KMS-11 (cell line): ENCODE measurements at regions not wholly inside any gene's neighbourhood (a gene's known extent, or its start where the extent isn't known, plus 50 kb on each side); places are given as distances from the start of the nearest gene placed in this dataset.

Experiments used
- H2AFZ ChIP-seq: fragments of 200-600 bp; sonication (generic); 2 replicates; pipeline ENCODE4 v1.6.1; 2016; ENCODE audit warnings: antibody characterized with exemption, mixed run types, low read depth
- H3K27ac ChIP-seq: fragments of 200-600 bp; sonication (generic); 2 replicates; pipeline ENCODE4 v1.6.1; 2016; ENCODE audit warnings: mild to moderate bottlenecking, mixed run types
- H3K27me3 ChIP-seq: fragments of 200-600 bp; sonication (generic); 2 replicates; pipeline ENCODE4 v1.6.1; 2017; ENCODE audit warnings: mild to moderate bottlenecking, low read depth, mixed run types, moderate library complexity; ENCODE audit not compliant: insufficient read depth
- H3K36me3 ChIP-seq: fragments of 200-600 bp; sonication (generic); 2 replicates; pipeline ENCODE4 v1.6.1; 2017; ENCODE audit warnings: mild to moderate bottlenecking, mixed run types; ENCODE audit not compliant: insufficient read depth
- H3K4me1 ChIP-seq: fragments of 200-600 bp; sonication (generic); 2 replicates; pipeline ENCODE4 v1.6.1; 2016; ENCODE audit warnings: mild to moderate bottlenecking, low read depth, mixed run types; ENCODE audit not compliant: poor library complexity, severe bottlenecking
- H3K4me2 ChIP-seq: fragments of 200-600 bp; sonication (generic); 2 replicates; pipeline ENCODE4 v1.7.0; 2016; ENCODE audit warnings: mild to moderate bottlenecking, mixed run types
- H3K4me3 ChIP-seq: fragments of 200-600 bp; sonication (generic); IDR thresholded peaks from 2 replicates; pipeline ENCODE4 v1.6.1; 2017; ENCODE audit warnings: low read depth, low read length, mixed read lengths; ENCODE audit not compliant: insufficient read depth
- H3K79me2 ChIP-seq: fragments of 200-600 bp; sonication (generic); 2 replicates; pipeline ENCODE4 v1.6.1; 2016; ENCODE audit warnings: low read depth, mixed run types; ENCODE audit not compliant: insufficient read depth
- H3K9ac ChIP-seq: fragments of 200-600 bp; sonication (generic); 2 replicates; pipeline ENCODE4 v1.6.1; 2016; ENCODE audit warnings: mild to moderate bottlenecking, mixed run types
- H4K20me1 ChIP-seq: fragments of 200-600 bp; sonication (generic); 2 replicates; pipeline ENCODE4 v1.6.1; 2016; ENCODE audit warnings: mild to moderate bottlenecking, mixed run types; ENCODE audit not compliant: insufficient read depth
- TF ChIP-seq, protein P1 (sequence below): fragments of 200-600 bp; sonication (generic); conservative IDR thresholded peaks from 2 replicates; pipeline ENCODE4 v1.6.1; 2017; ENCODE audit warnings: low read depth, mild to moderate bottlenecking, antibody characterized with exemption, low read length, moderate library complexity, mixed read lengths

DNA sequence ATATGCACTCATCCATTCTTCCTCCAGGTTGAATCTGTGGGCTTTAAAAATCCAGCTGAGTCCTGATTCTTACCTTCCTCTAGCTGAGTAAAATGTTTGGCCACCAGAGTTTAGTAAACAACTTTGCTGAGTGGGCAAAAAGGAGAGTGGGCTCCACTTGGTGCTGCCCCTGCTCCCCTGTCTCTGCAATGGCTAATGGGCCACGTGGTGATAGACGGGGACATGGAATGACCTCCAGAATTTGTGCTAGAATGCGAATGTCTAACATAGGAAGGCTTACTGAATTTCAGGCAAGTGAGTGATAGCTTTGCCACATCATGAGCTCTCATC lies 137.3 kb upstream of the CES5A start:
- TF ChIP-seq, protein P1, sequence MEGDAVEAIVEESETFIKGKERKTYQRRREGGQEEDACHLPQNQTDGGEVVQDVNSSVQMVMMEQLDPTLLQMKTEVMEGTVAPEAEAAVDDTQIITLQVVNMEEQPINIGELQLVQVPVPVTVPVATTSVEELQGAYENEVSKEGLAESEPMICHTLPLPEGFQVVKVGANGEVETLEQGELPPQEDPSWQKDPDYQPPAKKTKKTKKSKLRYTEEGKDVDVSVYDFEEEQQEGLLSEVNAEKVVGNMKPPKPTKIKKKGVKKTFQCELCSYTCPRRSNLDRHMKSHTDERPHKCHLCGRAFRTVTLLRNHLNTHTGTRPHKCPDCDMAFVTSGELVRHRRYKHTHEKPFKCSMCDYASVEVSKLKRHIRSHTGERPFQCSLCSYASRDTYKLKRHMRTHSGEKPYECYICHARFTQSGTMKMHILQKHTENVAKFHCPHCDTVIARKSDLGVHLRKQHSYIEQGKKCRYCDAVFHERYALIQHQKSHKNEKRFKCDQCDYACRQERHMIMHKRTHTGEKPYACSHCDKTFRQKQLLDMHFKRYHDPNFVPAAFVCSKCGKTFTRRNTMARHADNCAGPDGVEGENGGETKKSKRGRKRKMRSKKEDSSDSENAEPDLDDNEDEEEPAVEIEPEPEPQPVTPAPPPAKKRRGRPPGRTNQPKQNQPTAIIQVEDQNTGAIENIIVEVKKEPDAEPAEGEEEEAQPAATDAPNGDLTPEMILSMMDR, result no peak
- H3K4me1 ChIP-seq, result no peaks in the 10 kb centered on the region
- H3K27me3 ChIP-seq, result no peaks in the 10 kb centered on the region
- H3K4me2 ChIP-seq, result no peak overlapping the region
- no peak overlapping the region for H3K9ac ChIP-seq
- no peaks in the 10 kb centered on the region for H3K79me2 ChIP-seq
- no peak overlapping the region for H2AFZ ChIP-seq
- no peak overlapping the region for H3K27ac ChIP-seq
- no peak overlapping the region for H3K4me3 ChIP-seq
- no peaks in the 10 kb centered on the region for H4K20me1 ChIP-seq
- no peaks in the 10 kb centered on the region for H3K36me3 ChIP-seq

DNA sequence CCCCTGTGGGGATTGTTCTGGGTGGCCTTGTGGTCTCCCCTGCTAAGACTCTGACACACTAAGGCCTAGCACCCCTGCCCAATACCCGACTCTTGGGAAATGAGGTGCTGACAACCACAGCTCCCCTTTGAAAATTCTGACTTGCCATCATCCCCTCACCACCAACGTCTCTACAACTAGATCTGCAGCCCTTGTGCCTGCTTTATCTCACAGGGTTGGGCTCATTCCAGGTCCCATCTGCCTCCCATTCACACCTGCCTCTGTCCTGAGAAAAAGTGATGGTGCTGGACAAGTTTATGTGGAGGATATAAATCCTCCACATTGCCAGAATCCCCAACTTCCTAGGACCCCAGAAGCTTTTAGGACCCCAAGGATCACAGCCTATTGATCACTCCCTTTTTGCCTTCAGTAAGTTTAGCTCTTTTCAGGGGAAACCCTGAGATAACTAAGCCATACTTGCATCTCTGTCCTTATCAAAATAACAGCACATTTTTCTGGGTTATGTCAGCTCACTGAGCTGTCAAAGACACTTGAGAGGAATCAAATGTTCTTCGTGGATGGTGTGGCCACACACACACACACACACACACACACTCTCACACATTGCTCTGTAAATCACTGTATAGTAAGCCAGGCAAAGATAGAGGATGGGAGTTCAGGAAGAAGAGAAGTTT lies 136.8 kb upstream of the CES5A start:
- H3K4me1 ChIP-seq, result no peaks in the 10 kb centered on the region
- no peaks in the 10 kb centered on the region for H3K36me3 ChIP-seq
- no peak overlapping the region for H2AFZ ChIP-seq
- no peak overlapping the region for H3K4me2 ChIP-seq
- no peaks in the 10 kb centered on the region for H3K79me2 ChIP-seq
- no peaks in the 10 kb centered on the region for H4K20me1 ChIP-seq
- no peaks in the 10 kb centered on the region for H3K27me3 ChIP-seq
- no peak overlapping the region for H3K4me3 ChIP-seq
- H3K27ac ChIP-seq, result no peak overlapping the region
- H3K9ac ChIP-seq, result no peak overlapping the region
- TF ChIP-seq, protein P1, result no peak

DNA sequence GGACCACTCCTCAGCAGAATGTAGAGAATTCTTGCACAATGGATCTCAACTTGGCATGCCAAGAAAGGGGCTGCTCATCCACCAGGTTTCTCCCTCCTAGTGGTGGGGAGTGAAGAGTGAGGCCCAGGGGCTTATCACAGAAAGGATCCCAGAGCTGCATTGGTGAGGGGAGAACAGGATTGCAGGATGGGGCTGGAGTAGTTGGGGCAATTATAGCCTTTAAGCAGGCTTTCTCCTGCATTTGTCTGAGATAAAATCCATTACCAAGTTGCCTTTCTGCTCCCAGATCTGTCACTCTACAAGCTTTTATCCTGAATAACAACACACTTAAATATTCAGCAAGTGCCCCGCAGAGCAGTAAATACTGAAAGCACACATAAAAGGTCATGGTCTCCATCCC lies 130.8 kb upstream of the CES5A start:
- Histone ChIP-seq H4K20me1 (no peaks in the 10 kb centered on the region), H3K27ac (no peak overlapping the region), H3K4me3 (no peak overlapping the region), H3K9ac (no peak overlapping the region), H2AFZ (no peak overlapping the region), H3K4me1 (no peaks in the 10 kb centered on the region), H3K36me3 (no peaks in the 10 kb centered on the region), H3K27me3 (no peaks in the 10 kb centered on the region), H3K79me2 (no peaks in the 10 kb centered on the region), H3K4me2 (no peak overlapping the region)
- TF ChIP-seq, protein P1, result no peak

DNA sequence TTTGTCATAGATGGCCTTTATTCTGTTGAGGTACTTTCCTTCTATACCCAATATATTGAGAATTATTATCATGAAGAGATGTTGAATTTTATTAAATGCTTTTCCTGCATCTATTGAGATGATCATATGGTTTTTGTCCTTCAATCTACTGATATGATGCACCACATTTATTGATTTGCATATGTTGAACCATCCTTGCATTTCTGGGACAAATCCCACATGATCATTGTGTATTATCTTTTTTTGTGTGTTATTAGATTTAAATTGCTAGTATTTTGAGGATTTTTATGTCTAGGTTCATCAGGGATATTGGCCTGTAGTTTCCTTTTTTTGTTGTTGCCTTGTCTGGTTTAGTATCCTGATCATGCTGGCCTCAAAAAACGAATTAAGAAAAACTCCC lies 124.5 kb upstream of the CES5A start:
- Histone ChIP-seq H3K27me3 (no peaks in the 10 kb centered on the region), H3K4me3 (no peak overlapping the region), H3K9ac (no peak overlapping the region), H2AFZ (no peak overlapping the region), H4K20me1 (no peaks in the 10 kb centered on the region), H3K36me3 (no peaks in the 10 kb centered on the region), H3K4me2 (no peak overlapping the region), H3K27ac (no peak overlapping the region), H3K79me2 (no peaks in the 10 kb centered on the region), H3K4me1 (no peaks in the 10 kb centered on the region)
- TF ChIP-seq, protein P1, result no peak
